ENCODE measurements at regions not wholly inside any gene's neighbourhood (a gene's known extent, or its start where the extent isn't known, plus 50 kb on each side); places are given as distances from the start of the nearest gene placed in this dataset.

- TF ChIP-seq CTCF (IDR thresholded peaks at IDR 0.05) (no peak), POLR2A (IDR thresholded peaks at IDR 0.05) (no peak)
Measured at GRCh38 chr18:22844190-22844589, 88.9 kb upstream of the RBBP8 start.

All from adrenal gland (tissue), 5 donors.